ENCODE measurements at regions not wholly inside any gene's neighbourhood (a gene's known extent, or its start where the extent isn't known, plus 50 kb on each side); places are given as distances from the start of the nearest gene placed in this dataset.

- Histone ChIP-seq H3K27me3 (peaks cover 0 to 5% (median 0%) of the 10 kb centered on the region in 4 donors), H3K4me1 (no peaks in the 10 kb centered on the region), H3K4me3 (no peak overlapping the region), H3K9me3 (no peaks in the 10 kb centered on the region), H3K36me3 (no peaks in the 10 kb centered on the region), H3K27ac (no peak overlapping the region)
- intact Hi-C loops (cut with DNase I), result no loop called here
- WGBS, 2 donors, result 36 to 43% methylated on average over 1 of the region's 1 CpG
- TF ChIP-seq, protein P1, sequence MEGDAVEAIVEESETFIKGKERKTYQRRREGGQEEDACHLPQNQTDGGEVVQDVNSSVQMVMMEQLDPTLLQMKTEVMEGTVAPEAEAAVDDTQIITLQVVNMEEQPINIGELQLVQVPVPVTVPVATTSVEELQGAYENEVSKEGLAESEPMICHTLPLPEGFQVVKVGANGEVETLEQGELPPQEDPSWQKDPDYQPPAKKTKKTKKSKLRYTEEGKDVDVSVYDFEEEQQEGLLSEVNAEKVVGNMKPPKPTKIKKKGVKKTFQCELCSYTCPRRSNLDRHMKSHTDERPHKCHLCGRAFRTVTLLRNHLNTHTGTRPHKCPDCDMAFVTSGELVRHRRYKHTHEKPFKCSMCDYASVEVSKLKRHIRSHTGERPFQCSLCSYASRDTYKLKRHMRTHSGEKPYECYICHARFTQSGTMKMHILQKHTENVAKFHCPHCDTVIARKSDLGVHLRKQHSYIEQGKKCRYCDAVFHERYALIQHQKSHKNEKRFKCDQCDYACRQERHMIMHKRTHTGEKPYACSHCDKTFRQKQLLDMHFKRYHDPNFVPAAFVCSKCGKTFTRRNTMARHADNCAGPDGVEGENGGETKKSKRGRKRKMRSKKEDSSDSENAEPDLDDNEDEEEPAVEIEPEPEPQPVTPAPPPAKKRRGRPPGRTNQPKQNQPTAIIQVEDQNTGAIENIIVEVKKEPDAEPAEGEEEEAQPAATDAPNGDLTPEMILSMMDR (IDR thresholded peaks at IDR 0.05), result no peak
- DNase-seq (no peak), FAIRE-seq (no peak), ATAC-seq (no peak)
These were observed 252.7 kb upstream of the GRIA1 start for GRCh38 chr5:153237671-153238332.

- ATAC-seq (no peak), DNase-seq (no peak), FAIRE-seq (no peak)
- H3K36me3 ChIP-seq, result no peaks in the 10 kb centered on the region
- no peaks in the 10 kb centered on the region for H3K4me1 ChIP-seq
- intact Hi-C loops (cut with DNase I), result no loop called here
- no peak overlapping the region for H3K27ac ChIP-seq
- no peaks in the 10 kb centered on the region for H3K9me3 ChIP-seq
- TF ChIP-seq, protein P1 (IDR thresholded peaks at IDR 0.05), result no peak
- H3K27me3 ChIP-seq, result no peaks in the 10 kb centered on the region
- no peak overlapping the region for H3K4me3 ChIP-seq
These were observed 233.1 kb upstream of the GRIA1 start for GRCh38 chr5:153257381-153257780.

DNA sequence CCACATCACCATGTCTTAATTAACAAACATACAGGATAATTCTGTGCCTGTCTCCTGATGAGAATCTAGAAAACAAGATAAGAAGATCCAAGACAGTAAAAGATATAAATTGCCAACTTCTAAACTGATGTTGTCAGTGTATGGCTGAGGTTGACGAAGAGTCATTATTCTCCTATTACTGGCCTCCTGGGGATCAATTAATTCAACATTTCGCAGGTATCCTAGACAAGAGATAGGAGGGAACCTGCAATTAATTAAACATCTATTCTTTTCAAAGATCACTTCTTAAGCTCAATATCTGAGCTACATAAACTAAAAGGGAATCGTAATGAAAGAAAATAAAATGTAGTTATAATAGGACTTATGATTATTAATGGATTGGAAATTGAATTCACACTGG is 232.0 kb upstream of the GRIA1 start:
- no peak for FAIRE-seq
- intact Hi-C loops (cut with DNase I), result no loop called here
- 47 to 59% methylated on average over 3 of the region's 3 CpGs for WGBS, 2 donors

GRCh38 chr5:153267506-153267905 is 223.0 kb upstream of the GRIA1 start:
- Histone ChIP-seq H3K4me1 (no peaks in the 10 kb centered on the region), H3K9me3 (no peaks in the 10 kb centered on the region), H3K27ac (no peak overlapping the region), H3K4me3 (no peak overlapping the region), H3K36me3 (no peaks in the 10 kb centered on the region), H3K27me3 (no peaks in the 10 kb centered on the region)
- no peak for DNase-seq
- FAIRE-seq, result no peak
- TF ChIP-seq, protein P1 (IDR thresholded peaks at IDR 0.05), result no peak
- intact Hi-C loops (cut with DNase I), result no loop called here
- ATAC-seq, result no peak

More for the DNA sequence above, 232.0 kb upstream of the GRIA1 start:
- Histone ChIP-seq H3K27ac (no peak overlapping the region), H3K27me3 (no peaks in the 10 kb centered on the region), H3K36me3 (no peaks in the 10 kb centered on the region), H3K4me1 (no peaks in the 10 kb centered on the region), H3K9me3 (no peaks in the 10 kb centered on the region), H3K4me3 (no peak overlapping the region)
- TF ChIP-seq, protein P1 (IDR thresholded peaks at IDR 0.05), result no peak
- DNase-seq (no peak), ATAC-seq (no peak)

DNA sequence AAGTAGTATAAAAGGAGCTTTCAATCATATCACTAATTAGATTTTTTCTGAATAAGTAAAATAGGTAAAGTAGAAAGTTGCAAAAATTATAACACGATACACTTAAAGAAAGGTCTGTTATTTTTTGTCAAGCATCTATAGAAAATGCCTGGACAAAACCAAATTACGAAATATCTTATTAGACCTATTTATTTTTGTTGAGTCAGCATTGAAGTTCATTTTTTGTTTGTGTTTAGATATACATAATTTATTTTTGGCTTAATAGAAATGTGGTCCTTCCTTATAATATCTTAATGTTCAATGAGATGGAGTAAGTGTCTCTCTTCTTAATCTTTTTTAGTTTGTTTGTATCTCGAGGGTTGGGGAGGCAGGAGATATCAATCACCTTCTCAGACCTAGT is 214.8 kb upstream of the GRIA1 start:
- DNase-seq (no peak), ATAC-seq (no peak), FAIRE-seq (no peak)
- intact Hi-C loops (cut with DNase I), result no loop called here
- Histone ChIP-seq H3K36me3 (no peaks in the 10 kb centered on the region), H3K27me3 (no peaks in the 10 kb centered on the region), H3K9me3 (no peaks in the 10 kb centered on the region), H3K4me1 (no peaks in the 10 kb centered on the region), H3K27ac (no peak overlapping the region), H3K4me3 (no peak overlapping the region)
- 35% methylated on average over 3 of the region's 3 CpGs for WGBS, 2 donors
- TF ChIP-seq, protein P1 (IDR thresholded peaks at IDR 0.05), result no peak

Data from pancreas (tissue), 10 donors.